ENCODE measurements at regions not wholly inside any gene's neighbourhood (a gene's known extent, or its start where the extent isn't known, plus 50 kb on each side); places are given as distances from the start of the nearest gene placed in this dataset.

DNA sequence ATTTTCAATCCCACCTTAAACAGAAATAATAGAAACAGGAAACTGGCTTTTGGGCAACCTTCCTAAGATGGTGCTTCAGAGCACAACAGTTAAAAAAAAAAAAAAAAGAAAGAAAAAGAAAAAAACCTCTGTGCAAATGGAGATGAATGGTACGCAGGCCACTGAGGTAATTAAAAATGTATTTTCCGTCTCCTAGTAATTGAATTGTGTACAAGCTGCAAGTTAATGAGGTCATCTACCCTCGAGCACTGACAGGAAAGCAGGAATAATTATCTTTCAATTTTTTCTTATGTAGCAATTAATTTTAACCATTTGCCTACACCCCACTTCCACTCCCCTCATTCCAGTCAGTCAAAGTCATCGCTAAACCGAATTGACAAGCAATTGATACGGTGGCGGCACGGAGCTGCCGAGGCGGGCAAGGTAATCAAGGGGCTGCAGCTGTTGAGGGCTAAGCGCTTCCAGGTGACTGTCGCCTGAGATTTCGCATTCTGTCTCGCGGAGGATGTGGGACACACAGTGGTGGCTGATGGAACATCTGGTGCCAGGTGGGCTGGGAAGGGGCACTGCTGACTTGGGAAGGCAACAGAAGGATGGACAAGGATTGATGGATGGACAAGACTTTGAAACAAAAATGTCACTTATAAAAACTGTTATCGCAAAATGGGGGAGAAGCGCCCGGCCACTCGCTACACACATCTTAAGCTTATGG lies 109.4 kb downstream of the RCN1 start:
- DNase-seq (ENCODE audit: low read depth in 2 of 2), result no peak

DNA sequence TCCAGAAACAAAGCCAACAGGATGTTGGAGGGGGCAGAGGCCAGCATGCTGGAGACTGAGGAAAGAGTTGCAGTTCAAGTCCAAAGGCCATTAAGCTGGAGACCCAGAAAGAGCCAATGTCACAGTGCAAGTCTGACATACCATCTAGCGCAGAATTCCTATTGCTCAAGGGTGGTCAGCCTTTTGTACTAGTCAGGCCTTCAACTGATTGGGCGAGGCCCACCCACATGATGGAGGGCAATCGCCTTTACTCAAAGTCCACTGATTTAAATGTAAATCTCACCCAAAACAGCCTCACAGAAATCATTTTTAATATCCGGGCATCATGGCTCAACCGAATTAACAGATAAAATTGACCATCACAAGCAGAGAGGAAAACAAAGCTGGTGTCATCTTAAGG lies 113.9 kb downstream of the RCN1 start:
- no peak for DNase-seq (ENCODE audit: low read depth in 2 of 2)

DNA sequence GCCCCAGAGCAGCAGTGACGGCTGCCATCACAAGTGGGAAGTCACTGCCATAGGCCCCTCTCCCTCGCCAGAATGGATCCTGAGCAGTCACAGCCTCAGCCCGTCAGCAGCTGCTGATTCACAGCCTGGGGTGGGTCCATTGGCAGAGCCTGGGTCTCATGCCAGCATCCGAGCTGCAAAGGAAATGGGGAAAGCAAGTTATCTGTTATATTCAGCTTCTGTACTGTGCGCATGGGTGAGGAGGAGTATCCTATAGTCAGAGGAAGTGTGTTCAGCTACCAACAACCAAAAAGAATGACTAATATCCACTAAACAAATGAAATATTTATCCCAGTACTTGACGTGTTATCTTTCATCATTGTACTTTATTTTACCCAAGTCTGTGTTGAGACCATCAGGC lies 119.7 kb downstream of the RCN1 start:
- DNase-seq (ENCODE audit: low read depth in 2 of 2), result no peak

DNA sequence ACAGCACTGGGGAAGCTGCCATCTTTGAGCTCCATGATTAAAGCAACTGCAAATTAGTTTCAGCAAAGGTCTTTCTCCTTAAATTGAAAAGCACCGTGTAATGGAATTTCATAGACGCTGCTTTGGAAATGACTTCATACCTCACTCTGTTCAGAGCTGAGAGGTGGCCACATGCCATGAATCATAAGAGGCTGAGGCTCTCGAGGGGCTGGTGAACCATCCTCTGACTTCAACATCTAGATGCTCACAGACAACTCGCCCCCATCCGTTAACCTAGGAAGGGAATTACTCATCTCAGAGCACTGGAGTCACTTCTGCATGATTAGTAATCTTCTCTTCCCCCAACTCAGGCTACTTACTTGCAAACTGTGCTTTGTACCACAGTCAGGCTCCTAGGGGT lies 122.3 kb downstream of the RCN1 start:
- no peak for DNase-seq (ENCODE audit: low read depth in 2 of 2)

DNA sequence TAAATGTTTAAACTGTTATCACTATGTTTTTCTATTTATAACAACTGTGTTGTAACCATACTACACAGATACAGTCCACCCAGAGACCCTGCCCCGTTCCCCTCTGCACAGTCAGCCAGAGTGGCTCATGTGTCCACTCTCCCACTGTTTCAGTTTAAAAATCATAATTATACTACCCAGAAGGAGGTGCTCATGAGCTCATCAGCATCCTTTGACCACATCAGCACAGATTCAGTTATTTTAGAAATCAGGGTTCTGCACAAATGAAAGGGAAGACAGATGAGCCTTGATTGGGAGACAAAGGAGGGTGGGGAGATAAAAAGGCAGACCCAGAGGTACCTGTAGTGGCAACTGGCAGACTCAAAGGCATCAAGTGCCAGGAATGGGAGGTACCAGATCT lies 124.3 kb downstream of the RCN1 start:
- no peak for DNase-seq (ENCODE audit: low read depth in 2 of 2)

DNA sequence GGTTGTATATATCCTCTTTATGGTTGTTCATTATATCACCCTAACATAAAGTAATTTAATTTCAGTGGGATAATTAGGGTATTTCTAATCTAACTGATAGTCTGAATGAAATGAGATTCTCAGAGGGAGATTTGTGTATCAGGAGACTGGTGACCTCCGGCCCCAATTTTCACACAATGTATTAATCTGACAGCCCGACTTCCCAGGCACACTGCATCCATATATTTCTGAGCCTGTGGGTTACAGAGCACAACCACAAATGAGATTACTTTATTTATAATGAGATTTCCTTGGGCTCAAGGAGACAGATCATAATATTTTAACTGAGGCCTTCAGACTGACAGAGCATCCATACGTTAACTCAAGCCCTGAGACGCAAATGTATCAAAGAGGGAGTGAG lies 125.9 kb downstream of the RCN1 start:
- no peak for DNase-seq (ENCODE audit: low read depth in 2 of 2)

DNA sequence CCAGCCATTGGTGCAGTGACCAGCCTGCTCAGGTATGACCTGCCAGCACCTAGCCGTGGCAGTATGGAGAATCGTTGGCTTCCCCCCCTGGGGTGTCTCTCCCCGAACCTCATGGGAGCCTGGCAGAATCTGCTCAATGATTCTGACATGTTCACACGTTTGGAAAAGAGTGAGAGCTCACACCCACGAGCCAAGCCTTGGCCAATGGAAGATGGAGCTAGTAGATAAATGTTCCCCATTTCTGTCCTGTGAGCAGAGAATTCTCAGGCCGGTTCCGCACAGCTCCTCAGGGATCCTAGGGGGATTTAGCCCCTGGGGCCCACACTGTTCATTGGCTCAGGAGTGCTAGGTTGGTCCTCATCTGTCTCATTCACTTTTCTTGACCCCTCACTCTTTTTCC lies 128.4 kb downstream of the RCN1 start:
- no peak for DNase-seq (ENCODE audit: low read depth in 2 of 2)

DNA sequence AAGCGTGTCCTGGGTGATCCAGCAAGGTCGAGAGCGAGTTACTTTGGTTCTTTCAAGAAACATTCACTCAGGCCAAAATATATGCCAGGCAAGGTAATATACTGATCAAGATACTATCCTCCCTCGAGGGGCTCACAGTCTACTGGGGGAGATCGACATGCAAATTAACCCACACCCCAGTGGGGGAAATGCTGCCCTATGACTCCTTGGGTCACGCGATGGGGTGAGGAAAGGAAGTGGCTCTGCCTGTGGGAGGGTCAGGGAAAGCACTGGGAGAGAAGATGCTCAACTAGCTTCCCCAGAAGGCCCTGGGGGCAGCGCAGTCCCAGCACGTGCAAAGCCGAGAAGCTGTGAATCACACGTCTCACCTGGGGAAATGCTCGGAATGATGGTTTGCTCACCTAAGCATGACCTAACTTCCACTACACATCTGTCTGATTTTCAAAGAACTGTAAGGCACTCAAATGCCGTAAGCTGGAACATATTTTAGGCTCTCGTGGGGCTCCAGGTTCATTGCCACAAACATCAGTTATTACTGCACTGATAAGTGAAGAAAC lies 130.7 kb downstream of the RCN1 start:
- DNase-seq (ENCODE audit: low read depth in 2 of 2), result no peak

DNA sequence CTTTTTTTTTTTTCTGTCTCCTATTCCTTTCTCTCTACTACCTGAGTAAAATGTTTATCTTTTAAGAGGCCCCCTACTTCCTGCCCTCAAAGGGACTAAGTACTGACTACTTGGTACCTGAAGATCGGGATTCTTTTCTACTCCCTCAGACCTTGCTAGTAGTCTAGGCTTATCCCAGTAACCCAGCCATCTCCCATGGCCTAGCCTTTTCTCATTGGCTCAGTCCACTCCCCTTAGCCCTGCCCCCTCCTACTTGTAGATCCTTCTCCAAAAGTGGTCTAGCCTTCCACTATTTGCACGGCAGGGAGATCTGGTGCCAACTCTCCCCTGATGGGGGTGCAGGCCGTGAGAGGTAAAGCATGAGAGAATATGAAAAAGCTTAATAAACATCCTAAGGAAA lies 133.7 kb downstream of the RCN1 start:
- DNase-seq (ENCODE audit: low read depth in 2 of 2), result no peak

DNA sequence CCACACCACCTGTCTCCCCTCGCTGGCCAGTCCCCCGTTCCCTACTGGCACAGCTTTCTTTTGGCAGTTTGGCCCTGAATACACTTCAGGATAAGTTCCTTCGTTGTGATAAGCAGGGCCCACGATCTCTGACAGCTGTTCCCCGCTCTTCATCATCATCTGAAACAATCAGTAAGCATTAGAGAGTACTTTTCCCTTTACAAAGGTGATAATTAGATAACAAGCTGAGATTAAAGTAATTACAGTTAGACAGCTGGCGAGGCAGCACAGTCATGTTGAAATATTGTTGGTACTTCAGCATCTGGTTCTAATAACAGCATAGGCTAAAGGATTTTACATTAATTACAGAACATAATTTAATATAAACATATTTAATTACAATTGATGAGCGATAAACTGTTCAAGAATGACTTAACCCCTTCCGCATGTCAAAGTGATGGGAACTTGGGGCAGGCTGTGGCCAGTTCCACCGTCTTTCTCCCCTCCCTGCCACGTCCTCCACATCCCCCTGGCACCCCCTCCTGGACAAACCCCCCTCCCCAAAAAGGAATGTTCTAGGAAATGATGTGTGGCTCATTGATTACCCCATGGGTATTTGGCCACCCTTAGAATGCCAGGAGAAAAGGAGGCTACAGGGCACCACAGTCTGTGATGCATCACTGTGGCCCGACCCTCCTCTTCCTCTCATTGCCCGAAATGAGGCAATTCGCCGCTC lies 134.9 kb downstream of the RCN1 start:
- no peak for DNase-seq (ENCODE audit: low read depth in 2 of 2)

DNA sequence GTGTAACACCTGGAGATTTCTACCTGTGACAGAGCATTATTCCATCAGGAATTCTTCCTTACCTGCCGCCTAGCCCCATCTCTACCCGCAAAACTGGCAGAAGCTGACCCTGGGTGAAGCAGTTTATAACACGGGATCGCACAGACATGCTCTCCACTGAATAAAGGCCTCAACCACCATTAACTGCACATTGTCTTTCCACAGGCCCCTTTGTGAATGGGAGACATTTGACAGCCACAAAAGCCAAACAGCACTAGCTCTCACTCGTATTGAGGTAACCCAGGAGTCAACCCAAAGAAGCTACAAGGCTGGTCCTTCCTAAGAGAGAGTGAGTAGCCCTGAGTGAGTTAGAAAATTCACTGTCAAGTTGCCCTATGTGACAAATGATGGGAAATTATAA lies 135.6 kb downstream of the RCN1 start:
- DNase-seq (ENCODE audit: low read depth in 2 of 2), result no peak

DNA sequence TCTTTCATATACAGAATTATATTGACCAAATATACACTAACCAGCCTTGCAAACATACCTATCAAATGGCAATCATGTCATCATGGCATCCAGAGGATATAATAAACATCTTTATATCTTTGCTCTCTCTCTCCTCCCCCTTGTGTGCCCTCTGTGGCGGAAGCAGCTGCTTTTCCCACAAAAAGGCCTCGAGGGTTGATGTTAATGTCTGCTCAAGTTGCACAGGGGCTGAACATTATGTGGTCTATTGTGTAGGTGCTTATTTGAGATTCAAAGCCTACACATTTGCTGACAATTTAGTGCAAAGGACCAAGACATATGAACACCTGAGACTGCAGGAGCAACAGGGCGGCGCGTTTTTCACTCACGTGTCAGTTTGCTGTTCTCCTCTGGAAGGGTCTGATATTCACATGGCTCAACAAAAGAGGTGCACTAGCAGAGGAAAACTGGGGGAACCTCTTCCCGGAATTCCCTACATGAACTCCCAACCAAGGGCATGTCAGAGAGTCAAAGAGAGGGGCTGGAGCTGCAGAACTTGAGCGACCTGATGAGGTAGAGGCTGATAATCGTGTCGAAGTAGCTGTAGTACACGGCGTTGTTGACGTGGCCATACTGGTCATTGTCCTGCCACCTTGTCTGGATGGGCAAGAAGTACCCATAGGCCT lies 138.8 kb downstream of the RCN1 start:
- DNase-seq (ENCODE audit: low read depth in 2 of 2), result no peak

DNA sequence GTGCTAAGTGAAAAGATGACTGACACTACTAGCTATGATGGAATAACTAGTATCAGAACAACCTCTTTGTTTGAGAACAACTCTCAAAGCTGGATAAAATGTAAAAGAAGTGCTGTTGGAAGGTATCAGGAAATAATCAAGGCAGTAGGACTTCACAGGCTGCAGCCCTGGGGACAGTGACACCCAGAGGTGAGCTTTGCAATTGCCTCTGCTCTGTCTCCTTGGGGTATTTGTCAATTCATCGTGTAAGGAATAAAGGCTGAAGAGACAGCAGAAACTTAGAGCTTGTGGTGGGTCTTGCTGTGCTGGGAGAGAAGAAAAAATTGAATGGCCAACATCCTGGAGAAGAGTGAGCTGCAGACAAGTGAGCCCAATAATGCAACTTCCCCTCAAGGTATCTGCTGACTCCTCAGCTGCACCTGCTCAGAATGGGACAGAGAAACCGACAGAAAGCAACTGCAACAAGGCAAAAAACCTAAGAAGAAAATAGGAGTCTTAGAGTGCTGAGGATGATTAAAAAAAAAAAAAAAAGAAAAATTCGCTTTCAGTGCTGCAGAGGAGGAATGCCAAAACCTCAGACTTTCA lies 141.1 kb downstream of the RCN1 start:
- no peak for DNase-seq (ENCODE audit: low read depth in 2 of 2)

DNA sequence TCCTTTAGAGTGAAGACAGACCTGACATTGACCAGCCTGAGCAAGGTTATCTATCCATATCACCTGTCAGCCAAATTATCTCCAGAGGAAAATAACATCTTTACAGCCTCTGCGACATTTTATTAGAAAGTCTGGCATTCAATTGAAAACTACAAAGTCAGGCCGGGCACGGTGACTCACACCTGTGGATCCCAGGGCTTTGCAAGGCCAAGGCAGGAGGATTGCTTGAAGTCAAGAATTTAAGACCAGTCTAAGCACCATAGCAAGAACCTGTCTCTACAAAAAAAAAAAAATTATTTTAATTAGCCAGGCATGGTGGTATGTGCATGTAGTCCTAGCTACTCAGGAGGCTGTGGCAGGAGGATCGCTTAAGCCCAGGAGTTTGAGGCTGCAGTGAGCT lies 141.6 kb downstream of the RCN1 start:
- no peak for DNase-seq (ENCODE audit: low read depth in 2 of 2)

DNA sequence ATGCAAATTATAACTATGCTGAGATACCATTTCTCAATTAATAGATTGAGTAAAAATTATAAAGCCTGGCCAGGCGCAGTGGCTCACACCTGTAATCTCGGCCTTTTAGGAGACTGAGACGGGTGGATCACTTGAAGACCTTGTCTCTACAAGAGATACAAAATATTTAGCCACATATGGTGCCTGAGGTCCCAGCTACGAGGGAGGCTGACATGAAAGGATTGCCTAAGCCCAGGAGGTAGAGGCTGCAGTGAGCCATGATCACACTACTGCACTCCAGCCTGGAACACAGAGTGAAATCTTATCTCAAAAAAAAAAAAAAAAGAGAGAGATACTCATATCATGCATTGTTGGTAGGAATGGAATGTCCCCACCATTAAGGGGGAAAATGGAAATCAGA lies 142.4 kb downstream of the RCN1 start:
- DNase-seq (ENCODE audit: low read depth in 2 of 2), result no peak

DNA sequence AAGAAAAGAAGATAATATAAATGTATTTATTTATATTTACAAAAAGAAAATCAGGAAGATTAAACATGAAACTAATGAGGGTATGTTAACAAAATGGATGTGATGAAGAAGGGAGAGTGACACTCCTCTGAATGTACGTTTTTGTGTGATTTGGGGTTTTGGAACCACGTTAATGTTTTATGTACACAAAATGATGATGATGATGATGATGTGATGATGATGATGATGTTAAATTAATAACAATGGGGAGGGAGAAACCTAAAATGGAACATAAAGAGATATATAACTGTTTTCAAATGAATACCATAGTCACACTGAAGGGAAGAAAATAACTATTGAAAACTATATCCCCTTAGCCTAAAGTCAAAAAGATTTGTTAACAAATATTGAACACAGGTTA lies 143.1 kb downstream of the RCN1 start:
- no peak for DNase-seq (ENCODE audit: low read depth in 2 of 2)

DNA sequence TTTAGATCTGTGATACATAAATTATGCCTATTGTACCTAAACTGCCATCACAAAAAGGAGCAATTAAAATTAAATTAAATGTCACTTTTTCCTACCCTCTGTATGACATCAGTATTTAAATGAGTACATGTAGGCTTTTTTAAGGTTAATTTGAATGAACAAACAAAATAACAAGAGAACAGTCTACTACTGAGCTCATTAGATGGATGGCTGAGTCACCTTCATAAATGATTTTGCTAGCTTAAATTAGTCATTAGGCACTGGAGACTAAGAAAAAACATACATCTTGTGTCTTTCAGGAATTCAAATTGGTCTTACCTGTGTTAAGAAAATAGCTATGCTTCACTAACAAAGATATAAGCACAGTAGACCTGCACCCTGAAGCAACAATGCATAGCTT lies 153.6 kb downstream of the RCN1 start:
- no peak for DNase-seq (ENCODE audit: low read depth in 2 of 2)

DNA sequence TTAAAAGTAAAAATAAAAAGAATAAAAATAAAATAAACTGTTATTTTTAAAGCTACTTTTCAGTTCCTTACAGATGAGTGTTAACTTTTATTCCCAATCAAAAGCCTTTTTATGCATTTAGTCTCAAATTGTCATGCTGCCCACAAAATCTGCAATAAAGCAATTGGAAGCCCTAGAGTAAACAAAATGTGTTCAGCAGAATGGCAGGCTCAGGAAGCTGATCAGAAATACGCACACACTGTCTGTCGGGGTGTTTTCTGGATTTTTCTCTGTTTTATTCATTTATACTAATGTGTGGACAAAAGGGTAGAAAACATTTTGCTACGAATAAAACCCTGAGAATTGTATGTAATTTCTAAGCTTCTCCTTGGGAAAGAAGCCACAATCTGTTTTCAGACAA lies 162.8 kb downstream of the RCN1 start:
- DNase-seq (ENCODE audit: low read depth in 2 of 2), result no peak

DNA sequence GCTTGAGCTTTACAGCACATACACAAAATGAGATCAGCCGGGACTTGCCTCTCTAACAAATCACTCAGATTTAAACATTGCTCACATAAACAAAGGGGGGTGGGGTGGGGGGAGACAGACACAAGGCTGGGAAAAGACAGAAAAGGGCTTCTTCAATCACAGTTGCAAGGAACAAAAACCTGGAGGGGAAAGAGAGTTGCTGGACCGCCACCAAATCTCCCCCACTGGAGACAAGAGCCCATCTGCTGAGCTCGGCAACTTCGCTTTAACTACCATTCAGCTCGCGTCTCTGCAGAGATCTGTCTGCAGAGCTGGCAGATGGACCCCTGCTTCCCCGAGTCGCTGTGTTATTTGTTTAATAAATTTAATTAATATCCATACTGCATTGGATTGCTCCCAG lies 165.0 kb downstream of the RCN1 start:
- no peak for DNase-seq (ENCODE audit: low read depth in 2 of 2)

DNA sequence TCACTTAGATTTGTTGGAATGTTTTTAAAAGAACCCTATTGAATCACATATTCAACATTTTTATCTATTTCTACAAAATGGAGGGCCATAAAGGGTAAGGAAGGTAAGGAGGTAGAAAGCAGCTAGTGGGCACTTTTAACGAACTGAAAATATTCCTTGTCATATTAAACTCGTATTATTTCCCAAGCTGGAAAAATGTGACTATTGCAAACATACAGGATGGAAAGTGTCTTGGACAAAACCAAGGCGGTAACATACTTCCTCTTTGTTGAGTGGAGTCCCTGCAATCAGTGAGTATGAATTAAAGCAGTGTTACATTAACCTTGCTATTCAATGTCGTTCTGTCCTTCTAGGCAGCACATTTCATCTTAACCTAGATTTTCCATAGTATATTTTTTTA lies 165.6 kb downstream of the RCN1 start:
- DNase-seq (ENCODE audit: low read depth in 2 of 2), result no peak

DNA sequence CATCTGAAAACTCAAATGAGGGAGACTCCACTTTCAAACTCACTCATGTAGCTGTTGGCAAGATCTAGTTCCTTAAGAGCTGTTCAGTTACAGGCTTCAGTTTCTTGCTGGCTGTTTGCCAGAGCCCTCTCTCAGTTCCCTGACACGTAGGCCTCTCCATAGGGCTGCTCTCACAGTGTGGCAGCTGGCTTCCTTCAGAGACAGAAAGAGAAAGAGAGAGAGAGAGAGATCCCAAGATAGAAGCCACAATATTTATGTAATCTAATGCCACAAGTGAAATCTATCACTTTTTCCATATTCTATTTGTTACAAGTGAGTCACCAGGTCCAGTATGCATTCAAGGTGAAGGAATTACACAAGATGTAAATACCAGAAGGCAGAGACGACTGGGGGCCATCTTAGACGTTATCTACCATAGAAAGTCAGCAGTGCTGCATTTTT lies 168.8 kb downstream of the RCN1 start:
- DNase-seq (ENCODE audit: low read depth in 2 of 2), result no peak

DNA sequence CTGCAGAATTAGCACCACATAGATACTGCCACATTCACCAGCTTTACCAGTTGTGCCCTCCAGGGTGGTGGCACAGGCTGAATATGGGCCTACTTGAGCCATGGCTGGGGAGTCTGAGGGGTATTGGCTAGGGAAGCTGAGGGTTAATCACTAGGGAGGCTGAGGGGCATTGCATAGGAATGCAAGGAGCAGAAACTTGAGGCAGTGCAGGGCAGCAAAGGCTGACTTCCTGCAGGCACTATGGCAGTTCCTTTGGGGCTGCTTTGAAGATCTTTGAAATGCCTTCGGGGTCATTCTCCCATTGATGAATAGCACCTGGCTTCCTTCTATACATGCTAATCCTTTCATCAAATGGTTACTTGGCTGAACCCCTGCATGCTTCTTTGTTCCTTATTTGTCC lies 171.5 kb downstream of the RCN1 start:
- no peak for DNase-seq (ENCODE audit: low read depth in 2 of 2)

DNA sequence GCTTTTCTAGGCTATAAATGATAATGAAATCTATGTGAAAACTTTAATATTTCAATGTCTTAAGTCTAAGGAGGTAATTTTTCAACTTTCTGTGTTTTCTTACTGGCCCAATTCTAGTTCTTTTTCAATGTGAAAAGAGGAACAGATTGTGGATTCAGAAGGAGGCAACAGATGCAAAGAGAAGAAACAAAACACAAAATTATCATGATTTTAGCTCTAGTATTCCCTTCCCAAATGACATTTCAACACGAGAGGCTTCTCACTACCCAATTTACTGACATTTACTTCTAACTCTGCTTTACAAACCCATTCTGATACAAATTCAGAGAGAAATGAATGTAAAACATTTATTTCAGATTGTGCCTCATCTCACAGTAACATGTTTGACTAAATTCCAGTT lies 169.4 kb downstream of the WT1 start:
- no peak for DNase-seq (ENCODE audit: low read depth in 2 of 2)
